HepG2 (cell line): ENCODE measurements at regions not wholly inside any gene's neighbourhood (a gene's known extent, or its start where the extent isn't known, plus 50 kb on each side); places are given as distances from the start of the nearest gene placed in this dataset.

Experiments used
- ATAC-seq: fragments of 200-7000 bp; cut with Tn5 transposase; 3 replicates; pipeline ENCODE4 v1.9.1; 2020; ENCODE audit warnings: mild to moderate bottlenecking, moderate library complexity
- BruUV-seq: library from RNA; stranded (reverse); fragments of 400-500 nt; replicated peaks from 2 replicates; lab custom pipeline; 2021; lab: Mats Ljungman, UMichigan
- CTCF ChIA-PET: fragments of 300-600 bp; formaldehyde crosslinking; extraction: SDS; loops from one replicate; lab custom pipeline; 2021; ENCODE audit warnings: low total read pairs, inconsistent platforms, low intra/inter-chr PET ratio; lab: Yijun Ruan, JAX
- POLR2A ChIA-PET: fragments of 350-600 bp; sonication (Branson Sonifier 250); formaldehyde crosslinking; loops from one replicate; lab custom pipeline; 2020; ENCODE audit warnings: antibody characterized with exemption, inconsistent platforms; lab: Yijun Ruan, JAX
- DNase-seq: peaks from one replicate; pipeline ENCODE4 v3.0.0-alpha.2; 2015; ENCODE audit warnings: low spot score
- FAIRE-seq: peaks from 3 replicates; lab custom pipeline; 2011; peaks lifted over from hg19 to GRCh38; lab: Jason Lieb, UNC
- H2AFZ ChIP-seq: one replicate; pipeline ENCODE4 v1.6.1; 2011; ENCODE audit warnings: low read length, inconsistent platforms
- H3K27ac ChIP-seq: fragments of 300-600 bp; 3 replicates; pipeline ENCODE4 v1.8.0; 2011; ENCODE audit warnings: mixed run types, mild to moderate bottlenecking, mixed read lengths, low read length, inconsistent platforms; ENCODE audit not compliant: insufficient read depth; ENCODE audit errors: extremely low read length
- H3K27me3 ChIP-seq, 2 experiments: fragments of 200-600 bp in 1 of 2; 2 replicates in 1 of 2; 3 replicates in 1 of 2; pipeline versions ENCODE4 v1.6.0 to v1.8.0; 2011; ENCODE audit warnings: low read length in 2 of 2, mild to moderate bottlenecking in 2 of 2, moderate library complexity in 2 of 2, inconsistent platforms in 1 of 2; ENCODE audit not compliant: insufficient read depth in 2 of 2, control insufficient read depth in 1 of 2
- H3K36me3 ChIP-seq, 2 experiments: fragments of 200-600 bp in 1 of 2; replicated peaks in 1 of 2; 2 replicates in 1 of 2; 3 replicates in 1 of 2; pipeline versions ENCODE4 v1.5.1 to v1.8.0; 2011; ENCODE audit warnings: low read length in 2 of 2, inconsistent platforms in 1 of 2; ENCODE audit not compliant: insufficient read depth in 2 of 2, control insufficient read depth in 1 of 2
- H3K4me1 ChIP-seq: 2 replicates; pipeline ENCODE4 v1.5.1; 2012; ENCODE audit warnings: low read length, inconsistent platforms; ENCODE audit not compliant: insufficient read depth
- H3K4me2 ChIP-seq: 2 replicates; pipeline ENCODE4 v1.6.0; 2011; ENCODE audit warnings: low read depth, low read length, inconsistent platforms
- H3K4me3 ChIP-seq, 3 experiments: fragments of 200-600 bp in 1 of 3; sonication (generic), shearing (Covaris generic) in 1 of 3; replicated peaks in 1 of 3; 2 replicates each; pipeline ENCODE4 v1.5.1; 2011 to 2016; ENCODE audit warnings: low read length in 3 of 3, inconsistent platforms in 2 of 3, low read depth in 2 of 3, mild to moderate bottlenecking in 2 of 3, control low read depth in 1 of 3, mixed read lengths in 1 of 3; ENCODE audit not compliant: insufficient read depth in 1 of 3
- H3K79me2 ChIP-seq: one replicate; pipeline ENCODE4 v1.6.1; 2011; ENCODE audit warnings: low read length, inconsistent platforms; ENCODE audit not compliant: insufficient read depth
- H3K9ac ChIP-seq: 2 replicates; pipeline ENCODE4 v1.6.0; 2011; ENCODE audit warnings: mild to moderate bottlenecking, low read depth, low read length, inconsistent platforms; ENCODE audit not compliant: insufficient read depth
- H3K9me3 ChIP-seq: 2 replicates; pipeline ENCODE4 v1.5.1; 2012; ENCODE audit warnings: mild to moderate bottlenecking, low read length
- H4K20me1 ChIP-seq: 2 replicates; pipeline ENCODE4 v1.6.0; 2011; ENCODE audit warnings: inconsistent platforms, mild to moderate bottlenecking, low read length, moderate library complexity; ENCODE audit not compliant: insufficient read depth
- AGO2 ChIP-seq: fragments of 200-400 bp; formaldehyde crosslinking; optimal IDR thresholded peaks from 2 replicates; pipeline ENCODE3; 2017; ENCODE audit warnings: mild to moderate bottlenecking, low read depth, low read length, moderate library complexity
- DPF2 ChIP-seq: sonication (generic); formaldehyde crosslinking; IDR thresholded peaks from 2 replicates; pipeline ENCODE4 v1.4.0; 2020; ENCODE audit warnings: mild to moderate bottlenecking, low read depth, missing genetic modification reagents, borderline replicate concordance
- KLF13 ChIP-seq: sonication (generic); formaldehyde crosslinking; IDR thresholded peaks from 2 replicates; pipeline ENCODE4 v1.4.0; 2020; ENCODE audit warnings: mild to moderate bottlenecking, missing genetic modification reagents
- RORA ChIP-seq: sonication (generic); formaldehyde crosslinking; IDR thresholded peaks from 2 replicates; pipeline ENCODE4 v1.5.0; 2020; ENCODE audit warnings: mild to moderate bottlenecking, missing genetic modification reagents, moderate library complexity
- ZBTB20 ChIP-seq: sonication (generic); formaldehyde crosslinking; IDR thresholded peaks from 2 replicates; pipeline ENCODE4 v1.8.1; 2023; ENCODE audit warnings: missing genetic modification reagents, low read depth, mild to moderate bottlenecking, borderline replicate concordance
- ZFP62 ChIP-seq: sonication (generic); formaldehyde crosslinking; IDR thresholded peaks from 2 replicates; pipeline ENCODE4 v1.4.0; 2020; ENCODE audit warnings: missing genetic modification reagents
- ZNF264 ChIP-seq: sonication (generic); formaldehyde crosslinking; IDR thresholded peaks from 2 replicates; pipeline ENCODE4 v1.4.0; 2020; ENCODE audit warnings: missing genetic modification reagents
- ZNF781 ChIP-seq: sonication (generic); formaldehyde crosslinking; IDR thresholded peaks from 2 replicates; pipeline ENCODE4 v1.5.1; 2020; ENCODE audit warnings: borderline replicate concordance, mild to moderate bottlenecking, missing genetic modification reagents; ENCODE audit errors: not compliant biosample characterization
- WGBS: methylation state at CpG from one replicate; pipeline ENCODE4 v1.1.6; 2017; ENCODE audit warnings: low lambda C conversion rate; 5-methylcytosine and 5-hydroxymethylcytosine counted together
- in situ Hi-C: cut with HindIII; loops from 2 replicates; pipeline ENCODE4 v1.10.0; 2017; ENCODE audit warnings: low pct_unique_long_range_greater_than_20kb; ENCODE audit not compliant: extremely low pct_ligation_motif_present
- intact Hi-C: fragments of 100-400 bp; cut with micrococcal nuclease; formaldehyde crosslinking; loops from one replicate; pipeline ENCODE4 v1.10.0; 2022; ENCODE audit not compliant: unreplicated experiment
- TF ChIP-seq, protein P1 (sequence below): sonication (generic); formaldehyde crosslinking; IDR thresholded peaks from 2 replicates; pipeline ENCODE4 v1.5.1; 2020; ENCODE audit warnings: mild to moderate bottlenecking, moderate library complexity, missing genetic modification reagents
- TF ChIP-seq, protein P2 (sequence below): sonication (generic); formaldehyde crosslinking; IDR thresholded peaks from 2 replicates; pipeline ENCODE4 v1.5.0; 2020; ENCODE audit warnings: mild to moderate bottlenecking, missing genetic modification reagents
- TF ChIP-seq, protein P3 (sequence below): sonication (generic); formaldehyde crosslinking; IDR thresholded peaks from 2 replicates; pipeline ENCODE4 v1.4.0; 2020; ENCODE audit warnings: missing genetic modification reagents
- TF ChIP-seq, protein P4 (sequence below): sonication (generic); formaldehyde crosslinking; IDR thresholded peaks from 2 replicates; pipeline ENCODE4 v1.8.0; 2022; ENCODE audit warnings: mild to moderate bottlenecking, missing genetic modification reagents
- TF ChIP-seq, protein P5 (sequence below): sonication (generic); formaldehyde crosslinking; IDR thresholded peaks from 2 replicates; pipeline ENCODE4 v1.8.0; 2022; ENCODE audit warnings: mild to moderate bottlenecking, missing genetic modification reagents; ENCODE audit not compliant: insufficient replicate concordance

DNA sequence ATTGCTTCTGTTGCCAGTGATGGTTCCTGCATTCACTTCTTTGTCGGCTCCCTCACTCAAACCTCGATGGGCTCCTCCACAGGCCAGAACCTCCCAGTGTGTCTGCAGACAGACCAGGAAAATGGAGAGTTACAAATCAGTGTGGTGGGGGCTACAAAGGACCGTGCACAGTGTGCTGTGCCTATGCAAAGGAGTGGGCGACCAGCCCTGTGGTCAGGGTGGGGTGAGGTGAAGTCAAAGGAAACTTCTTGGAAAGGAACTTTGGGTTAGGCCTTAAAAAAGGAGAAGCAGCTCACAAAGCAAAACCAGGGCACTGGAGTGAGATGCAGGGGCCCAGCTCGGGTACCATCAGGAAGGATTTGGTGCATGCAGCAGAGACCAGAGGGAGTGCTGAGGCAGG, 304.3 kb upstream of the ZMIZ1 start:
- no TSS peak for BruUV-seq
- Histone ChIP-seq H2AFZ (no peak overlapping the region), H3K27ac (no peak overlapping the region), H3K36me3 (no peaks in the 10 kb centered on the region), H3K9me3 (no peaks in the 10 kb centered on the region), H3K79me2 (no peaks in the 10 kb centered on the region)
- in situ Hi-C loops, result no loop called here
- DNase-seq, result no peak
- CTCF ChIA-PET, result no interaction called here
- TF ChIP-seq, protein P1, sequence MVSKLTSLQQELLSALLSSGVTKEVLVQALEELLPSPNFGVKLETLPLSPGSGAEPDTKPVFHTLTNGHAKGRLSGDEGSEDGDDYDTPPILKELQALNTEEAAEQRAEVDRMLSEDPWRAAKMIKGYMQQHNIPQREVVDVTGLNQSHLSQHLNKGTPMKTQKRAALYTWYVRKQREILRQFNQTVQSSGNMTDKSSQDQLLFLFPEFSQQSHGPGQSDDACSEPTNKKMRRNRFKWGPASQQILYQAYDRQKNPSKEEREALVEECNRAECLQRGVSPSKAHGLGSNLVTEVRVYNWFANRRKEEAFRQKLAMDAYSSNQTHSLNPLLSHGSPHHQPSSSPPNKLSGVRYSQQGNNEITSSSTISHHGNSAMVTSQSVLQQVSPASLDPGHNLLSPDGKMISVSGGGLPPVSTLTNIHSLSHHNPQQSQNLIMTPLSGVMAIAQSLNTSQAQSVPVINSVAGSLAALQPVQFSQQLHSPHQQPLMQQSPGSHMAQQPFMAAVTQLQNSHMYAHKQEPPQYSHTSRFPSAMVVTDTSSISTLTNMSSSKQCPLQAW (CRISPR knock-in tag), result no peak
- TF ChIP-seq KLF13 (CRISPR knock-in tag) (no peak), AGO2 (no peak), DPF2 (CRISPR knock-in tag) (no peak), ZNF781 (CRISPR knock-in tag) (no peak), ZNF264 (CRISPR knock-in tag) (no peak), ZFP62 (CRISPR knock-in tag) (no peak), RORA (CRISPR knock-in tag) (no peak), ZBTB20 (CRISPR knock-in tag) (no peak)
- TF ChIP-seq, protein P2, sequence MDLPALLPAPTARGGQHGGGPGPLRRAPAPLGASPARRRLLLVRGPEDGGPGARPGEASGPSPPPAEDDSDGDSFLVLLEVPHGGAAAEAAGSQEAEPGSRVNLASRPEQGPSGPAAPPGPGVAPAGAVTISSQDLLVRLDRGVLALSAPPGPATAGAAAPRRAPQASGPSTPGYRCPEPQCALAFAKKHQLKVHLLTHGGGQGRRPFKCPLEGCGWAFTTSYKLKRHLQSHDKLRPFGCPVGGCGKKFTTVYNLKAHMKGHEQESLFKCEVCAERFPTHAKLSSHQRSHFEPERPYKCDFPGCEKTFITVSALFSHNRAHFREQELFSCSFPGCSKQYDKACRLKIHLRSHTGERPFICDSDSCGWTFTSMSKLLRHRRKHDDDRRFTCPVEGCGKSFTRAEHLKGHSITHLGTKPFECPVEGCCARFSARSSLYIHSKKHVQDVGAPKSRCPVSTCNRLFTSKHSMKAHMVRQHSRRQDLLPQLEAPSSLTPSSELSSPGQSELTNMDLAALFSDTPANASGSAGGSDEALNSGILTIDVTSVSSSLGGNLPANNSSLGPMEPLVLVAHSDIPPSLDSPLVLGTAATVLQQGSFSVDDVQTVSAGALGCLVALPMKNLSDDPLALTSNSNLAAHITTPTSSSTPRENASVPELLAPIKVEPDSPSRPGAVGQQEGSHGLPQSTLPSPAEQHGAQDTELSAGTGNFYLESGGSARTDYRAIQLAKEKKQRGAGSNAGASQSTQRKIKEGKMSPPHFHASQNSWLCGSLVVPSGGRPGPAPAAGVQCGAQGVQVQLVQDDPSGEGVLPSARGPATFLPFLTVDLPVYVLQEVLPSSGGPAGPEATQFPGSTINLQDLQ (CRISPR knock-in tag), result no peak
- TF ChIP-seq, protein P3, sequence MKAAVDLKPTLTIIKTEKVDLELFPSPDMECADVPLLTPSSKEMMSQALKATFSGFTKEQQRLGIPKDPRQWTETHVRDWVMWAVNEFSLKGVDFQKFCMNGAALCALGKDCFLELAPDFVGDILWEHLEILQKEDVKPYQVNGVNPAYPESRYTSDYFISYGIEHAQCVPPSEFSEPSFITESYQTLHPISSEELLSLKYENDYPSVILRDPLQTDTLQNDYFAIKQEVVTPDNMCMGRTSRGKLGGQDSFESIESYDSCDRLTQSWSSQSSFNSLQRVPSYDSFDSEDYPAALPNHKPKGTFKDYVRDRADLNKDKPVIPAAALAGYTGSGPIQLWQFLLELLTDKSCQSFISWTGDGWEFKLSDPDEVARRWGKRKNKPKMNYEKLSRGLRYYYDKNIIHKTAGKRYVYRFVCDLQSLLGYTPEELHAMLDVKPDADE (CRISPR knock-in tag), result no peak
- TF ChIP-seq, protein P4, sequence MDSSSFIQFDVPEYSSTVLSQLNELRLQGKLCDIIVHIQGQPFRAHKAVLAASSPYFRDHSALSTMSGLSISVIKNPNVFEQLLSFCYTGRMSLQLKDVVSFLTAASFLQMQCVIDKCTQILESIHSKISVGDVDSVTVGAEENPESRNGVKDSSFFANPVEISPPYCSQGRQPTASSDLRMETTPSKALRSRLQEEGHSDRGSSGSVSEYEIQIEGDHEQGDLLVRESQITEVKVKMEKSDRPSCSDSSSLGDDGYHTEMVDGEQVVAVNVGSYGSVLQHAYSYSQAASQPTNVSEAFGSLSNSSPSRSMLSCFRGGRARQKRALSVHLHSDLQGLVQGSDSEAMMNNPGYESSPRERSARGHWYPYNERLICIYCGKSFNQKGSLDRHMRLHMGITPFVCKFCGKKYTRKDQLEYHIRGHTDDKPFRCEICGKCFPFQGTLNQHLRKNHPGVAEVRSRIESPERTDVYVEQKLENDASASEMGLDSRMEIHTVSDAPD, result no peak
- TF ChIP-seq, protein P5, sequence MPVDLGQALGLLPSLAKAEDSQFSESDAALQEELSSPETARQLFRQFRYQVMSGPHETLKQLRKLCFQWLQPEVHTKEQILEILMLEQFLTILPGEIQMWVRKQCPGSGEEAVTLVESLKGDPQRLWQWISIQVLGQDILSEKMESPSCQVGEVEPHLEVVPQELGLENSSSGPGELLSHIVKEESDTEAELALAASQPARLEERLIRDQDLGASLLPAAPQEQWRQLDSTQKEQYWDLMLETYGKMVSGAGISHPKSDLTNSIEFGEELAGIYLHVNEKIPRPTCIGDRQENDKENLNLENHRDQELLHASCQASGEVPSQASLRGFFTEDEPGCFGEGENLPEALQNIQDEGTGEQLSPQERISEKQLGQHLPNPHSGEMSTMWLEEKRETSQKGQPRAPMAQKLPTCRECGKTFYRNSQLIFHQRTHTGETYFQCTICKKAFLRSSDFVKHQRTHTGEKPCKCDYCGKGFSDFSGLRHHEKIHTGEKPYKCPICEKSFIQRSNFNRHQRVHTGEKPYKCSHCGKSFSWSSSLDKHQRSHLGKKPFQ (CRISPR knock-in tag), result no peak
- TF ChIP-seq, all 625 proteins: peak for 0
- H3K4me1 ChIP-seq, result peaks cover 17% of the 10 kb centered on the region
- peaks cover 0 to 42% of the 10 kb centered on the region in 2 experiments; a peak in 2 of 5 replicates for H3K27me3 ChIP-seq
- WGBS, result 32% methylated on average over 5 of the region's 5 CpGs
- ATAC-seq (no peak), FAIRE-seq (no peak)
- H4K20me1 ChIP-seq, result no peaks in the 10 kb centered on the region; the same call in 1 of the 2 replicates
- POLR2A ChIA-PET, result no interaction called here
- no peak overlapping the region for H3K4me2 ChIP-seq
- H3K4me3 ChIP-seq, result no peak overlapping the region
- intact Hi-C loops, result no loop called here
- H3K9ac ChIP-seq, result no peak overlapping the region
